Hematopoietic multipotent progenitor cell treated with erythropoietin and hydrocortisone succinate and interleukin-3 and kit ligand, for 4 days (in vitro differentiated cells): ENCODE measurements at regions not wholly inside any gene's neighbourhood (a gene's known extent, or its start where the extent isn't known, plus 50 kb on each side); places are given as distances from the start of the nearest gene placed in this dataset.
"Not testable (repeated sequence)": the region's sequence is repeated elsewhere in the genome, so short reads cannot be mapped to it uniquely, and the experiment has no call there.

Source experiments
- DNase-seq: peaks from one replicate; pipeline ENCODE4 v3.0.0-alpha.2; 2015

DNA sequence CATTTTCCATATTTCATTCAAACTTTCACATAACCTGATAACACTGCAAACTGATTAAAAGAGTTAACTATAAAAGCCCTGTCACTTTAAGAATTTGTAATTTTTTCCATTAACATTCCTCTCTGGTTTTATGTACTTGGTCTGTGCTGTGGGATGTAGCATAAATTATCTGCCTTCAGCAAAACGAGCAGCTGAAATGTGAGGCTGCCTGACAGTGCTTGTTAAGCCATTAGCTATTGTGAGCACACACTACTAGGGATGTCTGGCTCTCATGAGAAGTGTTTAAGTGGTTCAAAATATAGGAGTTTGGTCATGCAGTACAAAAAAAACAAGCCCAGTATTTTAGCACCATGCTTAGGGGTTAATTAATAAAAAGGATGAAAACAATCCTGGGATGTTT lies 63.0 kb downstream of the HOXA1 start:
- peak; percentile 16 for DNase-seq

DNA sequence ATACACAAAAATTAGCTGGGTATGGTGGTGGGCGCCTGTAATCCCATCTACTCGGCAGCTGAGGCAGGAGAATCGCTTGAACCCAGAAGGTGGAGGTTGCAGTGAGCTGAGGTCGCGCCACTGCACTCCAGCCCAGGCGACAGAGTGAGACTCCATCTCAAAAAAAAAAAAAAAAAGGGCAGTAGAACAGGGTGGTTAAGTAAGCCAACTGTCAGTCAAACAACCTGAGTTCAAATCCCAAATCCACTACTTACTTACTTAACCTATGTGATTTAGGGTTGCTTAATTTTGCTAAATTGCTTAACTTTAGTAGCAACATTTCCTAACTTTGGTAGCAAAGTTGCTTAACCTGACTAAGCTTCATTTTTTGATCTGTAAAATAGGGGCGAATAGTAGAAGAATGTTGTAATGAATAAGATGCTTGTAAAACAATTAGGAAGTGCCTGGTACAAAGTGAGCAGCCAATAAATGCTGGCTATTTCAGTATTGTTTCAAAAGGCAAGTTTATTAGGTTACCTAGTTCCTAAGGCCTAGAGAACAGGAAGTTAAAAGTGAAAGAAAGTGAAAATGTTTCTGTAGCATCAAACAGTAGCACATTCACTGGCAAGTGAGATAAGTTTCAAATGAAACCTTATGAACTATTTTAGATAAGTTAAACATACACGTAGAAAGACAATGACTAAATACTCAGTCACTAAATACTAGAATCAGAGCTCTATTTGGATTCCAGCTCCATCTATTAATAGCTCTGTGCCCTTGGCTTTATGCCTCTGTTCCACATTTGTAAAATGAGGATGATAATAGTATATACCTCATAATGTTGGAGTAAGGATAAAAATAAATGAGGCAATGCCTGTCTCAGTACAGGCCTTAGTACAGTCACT lies 64.3 kb downstream of the HOXA1 start:
- peak; percentile 65 for DNase-seq

DNA sequence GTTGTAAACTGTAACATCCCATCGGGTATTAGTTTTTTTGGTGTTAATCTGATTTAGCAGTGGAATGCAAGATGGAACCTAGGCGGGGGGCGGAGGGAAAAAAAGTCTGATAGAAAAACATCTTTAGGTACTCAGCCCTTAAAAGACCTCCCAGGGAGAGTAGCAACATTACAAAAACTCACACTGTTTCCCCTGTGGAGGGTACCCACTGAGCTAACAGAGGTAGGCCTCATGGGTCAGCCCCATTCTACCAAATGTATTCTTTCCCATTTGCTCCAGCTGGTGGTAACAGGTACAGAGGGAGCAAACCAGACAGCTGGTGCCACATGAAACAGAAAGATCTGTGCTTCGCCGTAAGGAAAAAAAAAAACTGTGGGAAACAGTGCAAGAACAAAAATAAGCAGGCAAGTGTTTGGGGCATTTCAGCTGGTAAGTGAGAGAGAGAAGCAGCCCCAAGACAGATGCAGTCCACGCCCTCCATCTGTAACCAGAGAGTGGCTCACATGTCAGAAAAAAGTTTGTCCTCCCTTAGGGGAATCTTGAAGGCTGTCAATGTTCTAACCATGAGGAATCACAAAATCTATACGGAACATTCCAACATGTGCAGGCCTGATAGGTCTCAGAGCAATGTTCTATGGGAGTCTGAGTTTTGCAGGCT lies 65.3 kb downstream of the HOXA1 start:
- DNase-seq: peak; percentile 20

DNA sequence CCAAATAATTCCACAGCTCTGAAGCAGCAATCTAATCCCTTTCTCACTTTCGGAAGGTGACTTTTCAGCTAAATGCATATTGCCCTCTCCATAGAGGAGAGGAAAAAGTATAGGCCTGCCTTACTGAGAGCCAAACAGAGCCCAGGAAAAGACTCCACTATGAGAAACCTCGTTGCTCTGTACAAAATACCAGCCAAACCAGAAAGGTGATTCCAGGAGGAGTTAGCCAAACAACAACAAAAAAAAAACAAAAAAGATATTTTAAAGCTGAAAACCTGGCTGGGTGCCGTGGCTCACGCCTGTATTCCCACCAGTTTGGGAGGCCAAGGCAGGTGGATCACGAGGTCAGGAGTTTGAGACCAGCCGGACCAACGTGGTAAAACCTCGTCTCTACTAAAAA lies 70.5 kb downstream of the HOXA1 start:
- no peak for DNase-seq

DNA sequence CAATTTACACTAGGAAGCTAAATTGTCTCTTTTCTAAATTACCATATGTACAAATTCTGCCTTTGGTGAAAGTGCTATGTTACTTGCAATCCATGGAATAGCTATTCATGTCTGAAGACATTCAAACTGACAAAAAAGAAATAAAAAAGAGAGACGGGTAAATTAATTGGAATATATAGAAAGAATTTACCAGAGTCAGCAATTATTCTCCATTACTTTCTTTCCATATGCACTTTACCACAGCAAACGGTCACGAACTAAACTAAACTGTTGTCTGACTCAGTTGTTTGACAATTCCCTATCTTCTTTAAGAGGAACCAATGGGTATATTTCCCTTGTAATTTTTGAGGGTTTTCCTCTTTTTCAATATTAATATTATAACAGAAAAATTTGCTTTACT lies 85.7 kb downstream of the HOXA1 start:
- DNase-seq: no peak

DNA sequence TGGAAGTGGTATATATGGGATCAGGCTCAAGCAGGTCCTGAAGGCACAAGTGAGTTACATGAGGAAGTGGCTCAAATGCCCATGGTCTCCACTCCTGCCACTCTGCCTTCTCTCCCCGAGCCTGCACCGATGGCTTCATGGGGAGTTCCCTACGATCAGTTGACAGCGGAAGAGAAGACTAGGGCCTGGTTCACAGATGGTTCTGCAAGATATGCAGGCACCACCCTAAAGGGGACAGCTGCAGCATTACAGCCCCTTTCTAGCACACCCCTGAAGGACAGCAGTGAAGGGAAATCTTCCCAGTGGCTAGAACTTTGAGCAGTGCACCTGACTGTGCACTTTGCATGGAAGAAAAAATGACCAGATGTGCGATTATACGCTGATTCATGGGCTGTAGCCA lies 95.3 kb downstream of the HOXA1 start:
- peak; percentile 59 for DNase-seq

DNA sequence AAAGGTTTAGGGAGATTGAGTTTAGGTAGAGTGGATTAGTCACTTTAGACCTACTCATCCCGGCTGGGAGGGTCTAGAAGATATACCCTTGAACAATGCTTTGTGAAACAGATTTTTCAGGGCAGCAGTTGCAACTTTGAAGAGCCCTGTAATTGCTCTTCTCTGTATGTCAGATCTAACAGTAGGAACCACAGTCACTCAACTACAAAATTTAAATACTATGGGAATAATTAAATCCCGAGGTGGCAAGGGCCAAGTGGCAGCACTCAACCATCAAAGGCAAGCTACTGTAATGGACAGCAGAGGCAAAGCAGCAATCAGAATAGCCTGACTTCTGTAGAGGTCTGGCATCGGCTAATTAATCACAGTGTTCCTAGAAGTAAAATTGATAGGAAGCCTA lies 97.5 kb downstream of the HOXA1 start:
- DNase-seq: not testable (repeated sequence)

DNA sequence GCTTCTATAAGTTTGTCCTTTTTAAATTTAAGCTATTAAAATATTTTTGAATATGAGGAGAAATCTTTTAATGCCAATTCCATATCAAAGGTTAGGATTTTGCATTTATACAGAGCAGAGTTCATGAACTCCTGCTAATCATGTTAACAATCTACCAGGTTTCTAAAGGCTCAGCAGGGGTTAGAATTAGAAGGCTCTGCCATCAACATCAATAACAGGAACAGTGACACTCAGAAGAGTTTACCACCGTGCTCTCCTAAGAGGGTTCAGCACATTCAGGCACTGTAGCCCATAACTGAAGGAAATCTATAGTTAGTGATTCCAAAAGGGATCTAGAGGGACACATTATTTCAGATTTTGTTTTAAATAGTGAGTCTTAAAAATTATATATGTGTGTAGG lies 100.1 kb downstream of the HOXA1 start:
- DNase-seq: no peak

DNA sequence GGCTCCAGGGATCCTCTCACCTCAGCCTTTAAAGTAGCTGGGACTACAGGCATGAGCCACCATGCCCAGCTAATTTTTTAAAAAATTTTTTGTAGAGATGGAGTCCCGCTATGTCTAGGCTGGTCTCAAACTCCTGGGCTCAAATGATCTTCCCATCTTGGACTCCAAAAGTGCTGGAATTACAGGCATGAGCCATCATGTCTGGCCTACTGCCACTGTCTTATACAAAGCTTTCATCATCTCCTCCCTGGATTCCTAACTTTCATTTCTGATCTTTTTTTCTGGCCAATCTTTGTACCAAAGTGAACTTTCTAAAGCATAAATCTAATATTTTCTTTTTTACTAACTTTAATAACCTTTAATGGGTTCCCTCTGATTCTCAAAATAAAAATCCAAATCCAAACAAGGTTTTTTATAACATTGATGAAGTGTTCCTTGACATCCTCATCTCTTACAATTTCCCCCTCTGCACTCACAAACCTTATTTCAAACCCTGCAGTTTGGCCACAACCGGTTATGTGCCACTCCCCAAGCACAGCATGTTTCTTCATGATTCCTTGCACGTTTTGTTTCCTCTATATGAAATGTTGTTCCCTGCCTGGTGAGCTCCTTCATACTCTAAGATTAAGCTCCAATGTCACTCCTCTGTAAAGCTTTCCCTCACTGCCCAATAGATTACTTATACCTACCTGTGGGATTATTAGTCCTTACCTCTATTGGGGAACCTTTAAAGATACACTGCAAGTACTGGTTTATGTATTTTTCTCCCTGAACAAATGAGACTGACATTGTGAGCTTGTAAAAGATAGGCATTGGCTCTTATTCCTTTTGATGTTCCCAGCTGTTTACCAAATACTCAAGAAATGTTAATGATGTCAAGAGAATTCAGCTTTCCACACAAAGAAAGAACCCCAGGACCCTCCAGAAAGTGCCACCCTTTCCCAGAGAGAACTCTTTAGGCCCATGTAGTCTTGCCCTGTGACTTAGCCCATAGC lies 101.7 kb downstream of the HOXA1 start:
- no peak for DNase-seq

DNA sequence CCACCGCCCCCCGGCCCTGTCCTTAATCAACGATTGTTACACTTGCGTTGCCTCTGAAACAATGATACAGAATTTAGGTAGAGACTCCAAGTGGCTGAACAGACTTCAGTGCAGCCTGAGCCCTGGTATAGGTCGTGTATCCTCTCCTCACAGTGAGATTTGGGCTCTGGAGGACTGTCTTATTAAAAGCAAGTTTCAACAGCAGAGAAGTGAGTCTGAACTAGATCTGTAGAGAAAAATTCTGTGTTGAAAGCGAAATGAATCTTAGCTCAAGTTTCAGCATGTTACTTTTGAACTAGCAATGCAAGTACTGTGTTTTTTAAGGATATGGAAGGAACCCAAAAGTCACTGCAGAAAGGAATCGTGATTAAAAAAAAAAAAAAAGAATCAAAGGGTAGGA lies 103.1 kb downstream of the HOXA1 start:
- no peak for DNase-seq

DNA sequence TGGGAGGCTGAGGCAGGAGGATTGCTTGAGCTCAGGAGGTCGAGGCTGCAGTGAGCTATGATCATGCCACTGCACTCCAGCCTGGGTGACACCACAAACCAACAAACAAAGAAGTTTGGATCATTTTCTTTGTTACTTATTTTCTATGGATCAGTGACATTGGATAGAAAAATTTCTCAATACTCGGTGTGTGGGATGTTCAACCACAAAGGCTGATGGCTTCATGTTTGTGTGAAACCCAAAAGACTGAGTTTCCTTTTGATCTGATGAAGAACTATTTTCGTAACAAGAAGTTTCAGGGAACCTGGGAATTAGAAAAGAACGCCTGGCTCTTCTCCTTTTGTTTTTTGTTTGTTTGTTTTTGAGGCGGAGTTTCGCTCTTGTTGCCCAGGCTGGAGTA lies 104.0 kb downstream of the HOXA1 start:
- no peak for DNase-seq

DNA sequence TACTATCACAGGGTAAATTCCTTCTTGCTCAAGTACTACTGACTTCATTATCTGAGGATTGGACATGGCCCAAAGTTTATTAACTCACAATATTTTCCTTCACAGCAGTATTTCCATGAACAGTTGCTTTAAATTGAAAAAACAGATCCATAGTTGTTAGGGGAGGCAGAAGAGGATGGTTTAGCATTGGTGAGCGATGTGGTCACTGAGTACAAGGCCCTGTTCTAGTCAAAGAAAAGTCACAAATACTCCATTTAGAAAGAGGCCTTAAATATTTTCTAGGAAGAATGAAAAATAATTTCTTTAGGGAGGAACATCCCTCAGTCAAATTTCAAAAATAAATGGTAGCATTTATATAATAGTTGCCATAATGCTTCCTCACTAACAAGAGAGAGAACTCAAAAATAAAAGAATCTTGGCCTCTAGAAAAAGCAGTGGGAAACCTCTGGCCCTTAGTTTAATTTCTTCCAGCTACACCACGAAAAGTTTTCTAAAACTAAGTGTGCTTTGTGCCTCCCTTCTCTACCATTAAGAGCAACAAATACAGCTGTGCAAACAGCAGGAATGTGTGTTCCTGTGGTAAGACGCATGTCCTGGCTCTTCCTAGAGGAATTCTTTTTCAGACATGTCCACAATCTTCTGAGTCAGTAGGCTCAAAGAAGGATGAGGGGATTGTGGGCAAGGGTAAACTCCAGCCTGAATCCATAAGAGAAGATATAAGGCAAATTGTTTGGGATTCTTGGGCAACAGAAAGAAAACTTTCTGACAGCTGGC lies 105.7 kb downstream of the HOXA1 start:
- no peak for DNase-seq

DNA sequence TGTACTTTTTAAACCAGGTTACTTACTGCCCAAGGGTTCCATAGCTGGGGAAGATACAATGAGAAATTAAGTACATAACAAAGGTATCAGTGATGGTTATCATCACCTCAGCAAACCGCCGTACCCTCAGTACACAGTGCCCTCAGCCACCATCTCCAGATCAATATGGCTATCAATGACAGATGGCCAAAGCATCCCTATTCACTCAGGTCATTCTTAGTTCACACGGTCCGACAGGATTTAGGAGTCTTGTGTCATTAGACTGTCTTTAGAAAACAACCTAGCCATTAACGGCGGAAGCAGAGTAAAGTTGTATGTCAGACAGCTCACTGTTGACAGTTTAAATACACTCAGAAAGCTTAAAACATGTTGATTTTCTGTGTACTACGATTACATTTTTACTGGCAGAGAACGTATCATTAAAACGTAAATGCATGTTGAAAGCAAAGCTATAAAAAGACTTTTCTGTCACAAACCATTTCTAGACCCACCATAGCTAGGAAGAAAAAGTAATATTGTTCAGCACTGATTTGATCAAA lies 106.9 kb downstream of the HOXA1 start:
- no peak for DNase-seq

DNA sequence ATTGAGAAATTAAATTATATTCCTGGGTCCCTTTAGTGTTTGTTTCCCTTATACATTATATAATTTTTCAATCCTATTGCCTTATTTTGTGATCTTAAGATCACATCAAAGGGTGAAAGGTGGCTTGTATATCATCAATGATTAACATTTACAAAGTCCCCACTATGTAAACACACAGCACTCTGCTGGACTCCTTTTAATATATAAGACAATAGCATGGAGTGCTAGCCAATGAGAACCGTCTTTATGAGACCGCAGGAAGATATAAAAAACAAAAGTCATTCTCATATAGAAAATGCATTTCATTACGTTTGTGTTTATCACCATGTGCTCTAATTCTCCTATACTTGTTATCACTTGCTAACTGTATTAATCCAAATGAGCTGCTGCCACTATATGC lies 108.5 kb downstream of the HOXA1 start:
- no peak for DNase-seq

DNA sequence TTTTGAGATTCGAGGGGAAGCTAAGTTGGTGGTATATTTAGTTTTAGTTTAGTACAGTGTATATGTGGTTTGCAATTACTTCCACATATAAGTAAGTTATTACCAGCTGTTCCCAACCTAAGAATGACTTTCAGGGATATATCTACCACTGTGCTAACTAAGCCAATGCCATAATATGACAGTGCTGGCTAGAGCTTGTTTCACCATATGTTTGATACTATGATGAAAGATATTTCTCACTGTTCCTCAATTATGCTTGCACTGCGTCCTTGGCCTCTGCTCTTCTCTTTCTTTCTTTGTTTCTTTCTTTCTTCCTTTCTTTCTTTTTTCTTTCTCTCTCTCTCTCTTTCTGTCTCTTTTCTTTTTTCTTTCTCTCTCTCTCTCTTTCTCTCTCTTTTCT lies 113.8 kb upstream of the SKAP2 start:
- no peak for DNase-seq

DNA sequence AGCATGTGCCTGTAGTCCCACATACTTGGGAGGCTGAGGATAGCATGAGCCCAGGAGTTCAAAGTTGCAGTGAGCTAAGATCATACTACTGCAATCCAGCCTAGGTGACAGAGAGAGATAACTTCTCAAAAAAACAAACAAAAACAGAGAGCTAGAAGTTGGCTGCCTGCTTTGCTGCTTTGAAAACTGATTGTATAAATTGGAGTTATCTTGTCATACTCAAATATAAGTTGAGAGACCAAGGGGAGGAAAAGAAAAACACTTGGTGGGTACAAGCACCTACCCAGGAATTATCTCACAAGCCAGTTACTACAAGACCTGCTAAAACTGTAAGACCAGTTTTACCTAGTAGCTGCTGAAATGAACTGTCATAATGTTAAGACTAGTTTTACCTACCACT lies 112.5 kb upstream of the SKAP2 start:
- no peak for DNase-seq

DNA sequence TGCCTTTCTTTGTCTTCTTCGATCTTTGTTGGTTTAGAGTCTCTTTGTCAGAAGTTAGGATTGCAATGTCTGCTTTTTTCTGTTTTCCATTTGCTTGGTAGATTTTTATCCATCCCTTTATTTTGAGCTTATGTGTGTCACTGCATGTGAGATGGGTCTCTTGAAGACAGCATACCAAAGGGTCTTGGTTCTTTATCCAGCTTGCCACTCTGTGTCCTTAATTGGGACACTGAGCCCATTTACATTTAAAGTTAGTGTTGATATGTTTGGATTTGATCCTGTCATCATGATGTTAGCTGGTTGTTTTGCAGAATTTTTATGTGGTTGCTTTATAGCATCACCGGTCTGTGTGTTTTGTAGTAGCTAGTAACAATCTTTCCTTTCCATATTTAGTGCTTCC lies 107.5 kb upstream of the SKAP2 start:
- not testable (repeated sequence) for DNase-seq

DNA sequence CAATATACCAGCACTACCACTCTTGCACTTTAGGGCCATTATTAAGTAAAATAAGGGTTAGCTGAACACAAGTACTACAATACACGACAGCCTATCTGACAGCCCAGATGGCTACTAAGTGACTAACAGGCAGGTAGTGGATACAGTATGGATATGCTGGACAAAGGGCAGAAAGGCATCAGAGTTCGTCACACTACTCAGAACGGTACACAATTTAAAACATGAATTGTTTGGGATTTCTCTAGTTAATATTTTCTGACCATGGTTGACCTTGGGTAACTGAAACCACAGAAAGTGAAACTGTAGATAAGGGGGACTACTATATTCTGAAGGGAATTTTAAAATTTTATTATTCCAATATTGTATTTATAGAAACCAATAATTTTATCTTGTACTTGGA lies 101.3 kb upstream of the SKAP2 start:
- DNase-seq: no peak

DNA sequence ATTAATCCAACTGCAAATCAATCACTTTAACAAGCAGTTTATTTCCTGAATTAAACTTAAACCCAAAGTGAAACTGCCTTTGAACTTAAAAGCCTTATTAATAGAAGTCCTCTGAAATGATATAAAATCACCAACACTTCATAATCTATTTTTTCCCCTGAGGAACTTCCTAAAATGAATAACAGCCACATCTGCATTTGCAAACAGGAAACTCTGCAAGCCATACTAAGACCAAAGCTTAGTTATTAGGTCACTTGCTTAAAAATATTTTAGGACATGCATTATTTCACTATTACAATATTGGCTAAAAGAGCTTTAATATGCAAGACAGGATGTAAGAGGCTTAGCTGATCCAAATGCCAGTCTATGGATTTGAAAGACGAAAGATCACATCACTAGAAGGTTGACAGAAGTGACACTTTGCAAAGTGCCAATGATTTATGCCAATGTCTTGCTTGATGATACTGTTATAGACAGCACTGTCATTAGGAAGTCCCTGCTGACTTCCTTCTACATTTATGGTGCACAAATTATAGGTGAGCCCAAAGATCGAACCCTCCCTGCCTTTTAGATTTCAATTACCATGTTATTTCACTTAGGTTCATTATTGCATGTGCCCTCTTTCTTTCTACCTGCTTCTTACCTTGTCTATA lies 99.9 kb upstream of the SKAP2 start:
- DNase-seq: no peak

DNA sequence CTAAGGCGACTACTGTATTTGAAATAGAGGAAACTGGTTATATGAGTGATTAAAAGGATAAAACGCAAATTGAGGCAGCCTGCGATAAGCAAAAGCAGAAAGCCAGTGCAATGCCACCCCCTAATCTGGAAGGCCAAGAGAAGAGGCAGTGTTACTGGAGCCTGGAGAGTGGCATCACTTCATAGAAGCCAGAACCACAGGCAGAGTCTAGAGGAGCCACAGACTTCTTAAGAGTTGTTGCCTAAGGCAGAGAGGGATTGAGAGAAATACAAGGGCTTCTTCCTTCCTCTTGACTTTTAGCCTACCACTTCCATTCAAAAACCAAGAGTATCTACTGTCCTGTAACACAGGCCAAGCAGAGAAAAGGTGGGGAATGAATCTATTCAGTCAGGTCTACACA lies 94.9 kb upstream of the SKAP2 start:
- no peak for DNase-seq

DNA sequence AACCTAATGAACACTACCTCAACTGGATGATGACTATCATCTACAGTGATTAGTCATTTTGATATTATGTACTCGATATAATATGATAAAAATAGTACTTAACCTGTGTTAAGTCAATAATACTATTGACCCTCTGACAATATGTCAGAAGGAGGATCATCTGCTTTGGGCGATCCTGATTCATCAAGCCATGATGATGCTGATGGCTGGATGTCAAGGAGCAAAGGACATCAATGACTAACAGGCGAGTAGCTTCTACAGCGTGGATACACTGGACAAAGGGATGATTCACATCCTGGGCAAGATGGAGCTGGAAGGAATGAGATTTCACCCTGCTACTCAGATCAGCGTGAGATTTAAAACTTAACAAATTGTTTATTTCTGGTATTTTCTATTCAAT lies 94.4 kb upstream of the SKAP2 start:
- no peak for DNase-seq

DNA sequence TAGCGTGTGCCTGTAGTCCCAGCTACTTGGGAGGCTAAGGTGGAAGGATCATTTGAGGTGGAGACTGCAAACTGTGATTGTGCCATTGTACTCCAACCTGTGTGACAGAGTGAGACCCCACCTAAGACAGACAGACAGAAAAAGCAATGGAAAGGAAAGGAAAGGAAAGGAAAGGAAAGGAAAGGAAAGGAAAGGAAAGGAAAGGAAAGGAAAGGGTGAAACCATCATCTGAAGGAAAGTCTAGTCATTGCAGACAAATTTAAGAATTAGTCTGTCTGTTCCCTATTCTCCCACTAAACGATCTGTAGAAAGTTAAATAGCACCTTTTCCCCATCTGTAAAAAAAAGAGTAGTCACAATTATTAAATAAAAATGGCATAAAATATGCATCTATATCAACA lies 91.1 kb upstream of the SKAP2 start:
- DNase-seq: no peak
